ENCODE measurements at regions not wholly inside any gene's neighbourhood (a gene's known extent, or its start where the extent isn't known, plus 50 kb on each side); places are given as distances from the start of the nearest gene placed in this dataset.
"Not testable (repeated sequence)": the region's sequence is repeated elsewhere in the genome, so short reads cannot be mapped to it uniquely, and the experiment has no call there.

- not testable (repeated sequence) for TF ChIP-seq CTCF (IDR thresholded peaks at IDR 0.05; ENCODE audit: insufficient read depth, low read depth, low read length); EZH2 (IDR thresholded peaks at IDR 0.05; ENCODE audit: insufficient read depth, low read length)
These were observed 410.4 kb upstream of the EPHA7 start for GRCh38 chr6:93829757-93830156.

All from astrocyte (in vitro differentiated cells and primary cell).